NOMO-1 (cell line): ENCODE measurements at regions not wholly inside any gene's neighbourhood (a gene's known extent, or its start where the extent isn't known, plus 50 kb on each side); places are given as distances from the start of the nearest gene placed in this dataset.
"Not testable (repeated sequence)": the region's sequence is repeated elsewhere in the genome, so short reads cannot be mapped to it uniquely, and the experiment has no call there.

ENCODE experiments used
- DNase-seq, 2 experiments: peaks; one replicate each; lab custom pipeline; 2025; ENCODE audit not compliant: unreplicated experiment in 2 of 2; lab: John Stamatoyannopoulos, UW

DNA sequence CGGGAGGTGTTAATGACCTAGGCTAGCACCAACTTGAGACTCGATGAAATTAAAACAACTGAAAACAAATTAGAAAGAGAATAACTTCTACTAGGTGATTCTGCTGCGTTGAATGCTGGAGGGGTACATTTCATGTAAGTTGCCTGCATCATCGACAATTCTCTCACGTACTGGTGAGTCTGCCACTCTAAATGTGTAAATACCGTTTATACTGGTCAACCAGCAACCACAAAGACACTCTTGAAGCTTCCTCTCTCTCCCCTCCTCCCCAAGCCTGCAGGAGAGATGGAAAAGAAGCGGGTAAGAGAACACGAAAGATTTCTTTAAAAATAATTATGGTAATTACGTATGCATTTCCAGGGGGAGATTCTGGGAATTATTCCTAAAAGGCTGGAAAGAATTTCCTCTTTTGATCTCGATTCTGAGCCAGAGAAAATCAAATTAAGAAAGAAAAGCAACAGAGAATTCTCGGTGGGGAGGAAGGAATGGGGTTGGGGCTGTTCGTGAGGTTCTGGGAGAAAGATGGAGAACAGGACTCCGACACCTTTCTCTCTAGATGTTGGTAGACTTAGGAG is 68.6 kb upstream of the MRTFB start:
- DNase-seq: no peak

DNA sequence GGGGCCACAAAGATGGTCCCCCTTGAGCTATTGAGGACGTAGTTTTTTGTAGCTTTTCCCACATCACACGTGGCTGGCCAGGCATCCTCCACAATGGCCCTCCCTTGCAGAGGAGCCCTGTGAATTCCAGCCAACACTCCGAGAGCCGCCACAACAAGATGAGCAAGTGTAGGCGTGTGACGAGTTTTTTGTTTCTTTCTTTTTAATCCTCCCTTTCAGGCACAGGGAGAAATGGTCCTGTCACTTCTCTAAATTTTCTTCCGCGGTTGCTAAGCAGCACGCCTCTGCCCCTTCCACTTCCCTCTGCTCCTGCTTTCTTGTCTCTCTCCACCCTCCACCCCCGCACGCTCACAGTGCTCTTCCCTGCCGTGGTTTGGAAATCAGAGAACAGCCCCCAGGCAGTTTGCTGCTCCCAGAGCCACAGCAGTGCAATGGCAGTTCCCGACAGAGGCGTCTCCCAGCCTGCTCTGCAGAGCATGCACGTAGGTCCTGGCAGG is 68.0 kb upstream of the MRTFB start:
- peak; percentile 13 to 40 for DNase-seq

DNA sequence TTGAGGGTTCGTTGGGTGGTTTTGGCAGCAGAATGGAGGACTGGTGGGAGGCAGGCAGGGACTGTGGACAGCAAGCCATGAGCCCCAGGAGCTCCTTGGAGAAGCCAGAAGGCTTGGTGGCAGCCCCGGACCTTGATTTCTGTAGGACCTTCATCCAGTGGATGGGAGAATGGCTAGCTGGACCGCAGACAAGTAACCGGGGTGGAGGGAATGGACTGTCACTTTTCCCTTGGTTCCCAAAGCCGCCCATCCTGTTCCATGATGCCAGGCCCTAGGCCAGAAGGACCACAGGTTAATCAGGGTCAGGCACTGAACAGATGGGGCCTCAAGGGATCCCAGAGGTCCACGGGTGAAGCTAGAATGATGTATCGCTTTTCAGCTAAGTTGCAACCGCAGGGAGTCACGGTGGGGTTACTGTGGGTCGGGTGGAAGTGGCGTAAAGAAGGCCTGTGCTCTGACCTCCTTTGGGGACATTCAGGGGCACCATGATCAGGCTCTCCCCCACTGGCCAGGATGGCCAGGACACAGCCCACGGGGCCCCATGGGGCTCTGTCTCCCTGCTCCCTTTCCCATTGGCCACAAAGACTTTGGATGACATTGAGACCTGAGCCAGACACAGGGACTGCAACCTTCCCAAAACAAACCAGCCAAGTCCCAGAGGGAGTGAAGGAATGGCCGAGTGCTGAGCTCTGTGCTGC is 66.9 kb upstream of the MRTFB start:
- no peak for DNase-seq

- no peak for DNase-seq
Measured at GRCh38 chr16:14004729-14005315, 66.3 kb upstream of the MRTFB start.

DNA sequence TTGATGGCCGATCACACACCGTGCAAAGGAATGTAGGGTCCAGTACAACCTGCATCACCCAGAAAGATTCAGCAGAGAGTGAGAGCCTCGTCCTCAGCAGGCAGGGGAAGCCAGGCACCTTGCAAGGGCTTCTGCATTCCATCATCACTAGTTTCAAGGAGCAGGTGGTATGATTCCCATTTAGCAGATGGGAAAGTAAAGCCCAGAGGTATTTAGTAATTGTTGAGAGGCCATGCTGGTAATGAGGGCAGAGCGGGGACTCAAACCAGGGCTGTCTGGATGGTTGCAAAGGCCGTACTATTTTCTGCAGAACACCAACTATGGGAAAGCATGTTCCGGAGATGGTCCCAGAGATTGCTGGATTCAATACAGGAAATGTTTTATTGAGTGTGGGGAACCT is 65.8 kb upstream of the MRTFB start:
- no peak for DNase-seq

GRCh38 chr16:14007450-14007849 is 63.7 kb upstream of the MRTFB start:
- no peak for DNase-seq

- DNase-seq: no peak
Measured at GRCh38 chr16:14011001-14011400, 60.1 kb upstream of the MRTFB start.

DNA sequence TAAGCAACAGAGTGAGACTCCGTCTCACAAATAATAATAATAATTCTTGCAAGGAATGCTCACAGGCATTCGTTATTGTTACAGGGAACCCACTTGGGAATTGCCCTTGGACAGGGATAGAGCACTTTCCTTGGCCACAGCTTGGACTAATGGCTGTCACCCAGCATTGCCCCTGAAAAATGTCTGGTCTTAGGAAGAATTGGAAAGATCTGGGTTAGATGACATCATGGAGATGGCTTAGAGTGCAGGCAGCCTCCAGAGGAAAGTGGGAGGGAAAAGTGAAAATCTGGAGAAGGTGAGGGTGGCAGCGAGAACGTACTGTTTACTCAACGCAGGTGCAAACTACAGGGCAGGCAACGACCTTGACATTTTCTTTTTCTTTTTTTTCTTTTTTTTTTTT is 59.3 kb upstream of the MRTFB start:
- no peak for DNase-seq

DNA sequence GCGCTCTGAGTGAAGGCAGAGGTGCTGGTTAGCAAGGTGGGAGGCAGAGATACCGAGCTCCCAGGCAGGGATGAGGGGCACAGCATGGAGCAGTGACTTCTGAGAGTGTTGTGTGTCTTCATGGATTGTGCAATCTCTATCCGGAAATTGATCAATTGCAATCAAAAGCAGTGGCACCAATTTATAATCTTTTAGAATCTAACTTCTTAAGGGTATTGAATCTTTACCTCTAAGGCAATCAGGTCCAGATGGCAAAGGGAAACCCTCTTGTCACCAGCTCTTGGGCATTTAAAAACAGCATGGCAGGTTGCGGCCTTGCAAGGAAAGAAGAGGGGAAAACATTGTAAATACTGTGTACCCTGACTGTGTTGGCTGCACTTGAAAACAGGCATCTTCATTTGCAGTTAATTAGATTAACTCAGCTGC is 58.0 kb upstream of the MRTFB start:
- no peak for DNase-seq

- no peak for DNase-seq
Measured at GRCh38 chr16:14013571-14014283, 57.4 kb upstream of the MRTFB start.

DNA sequence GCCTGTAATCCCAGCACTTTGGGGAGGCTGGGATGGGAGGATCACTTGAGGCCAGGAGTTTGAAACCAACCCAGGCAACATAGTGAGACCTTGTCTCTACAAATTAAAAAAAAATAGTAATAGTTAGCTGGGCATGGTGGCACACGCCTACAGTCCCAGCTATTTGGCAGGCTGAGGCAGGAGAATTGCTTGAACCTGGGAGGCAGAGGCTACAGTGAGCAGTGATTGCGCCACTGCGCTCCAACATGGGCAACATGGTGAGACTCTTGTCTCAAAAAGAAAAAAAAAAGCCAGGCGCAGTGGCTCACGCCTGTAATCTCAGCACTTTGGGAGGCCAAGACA is 56.9 kb upstream of the MRTFB start:
- no peak for DNase-seq

- no peak for DNase-seq
Measured at GRCh38 chr16:14015033-14015432, 56.1 kb upstream of the MRTFB start.

DNA sequence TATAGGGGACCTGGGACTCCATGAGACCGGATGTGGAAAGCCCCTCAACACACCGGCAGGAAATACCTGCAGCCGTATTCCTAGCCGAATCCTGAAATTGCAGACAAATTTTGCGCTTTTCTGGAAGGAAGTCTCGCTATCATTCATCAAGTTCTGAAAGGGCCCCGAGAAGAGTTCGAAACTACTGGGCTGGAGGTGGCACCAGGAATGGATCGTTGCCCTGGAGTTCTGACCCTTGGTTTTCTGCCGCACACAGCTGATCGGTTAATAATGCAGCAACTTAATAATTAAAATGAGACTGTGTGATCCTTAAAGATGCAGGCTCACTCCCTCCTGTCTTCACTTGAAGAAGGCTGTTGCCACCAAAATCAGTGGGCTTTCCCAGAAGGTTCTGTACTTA is 55.7 kb upstream of the MRTFB start:
- DNase-seq: no peak

- peak in 1 of 2 experiments; percentile 16 for DNase-seq
Measured at GRCh38 chr16:14015948-14016347, 55.2 kb upstream of the MRTFB start.

GRCh38 chr16:14016362-14016761 is 54.8 kb upstream of the MRTFB start:
- DNase-seq: not testable (repeated sequence)

- no peak for DNase-seq
Measured at GRCh38 chr16:14017886-14018285, 53.2 kb upstream of the MRTFB start.

DNA sequence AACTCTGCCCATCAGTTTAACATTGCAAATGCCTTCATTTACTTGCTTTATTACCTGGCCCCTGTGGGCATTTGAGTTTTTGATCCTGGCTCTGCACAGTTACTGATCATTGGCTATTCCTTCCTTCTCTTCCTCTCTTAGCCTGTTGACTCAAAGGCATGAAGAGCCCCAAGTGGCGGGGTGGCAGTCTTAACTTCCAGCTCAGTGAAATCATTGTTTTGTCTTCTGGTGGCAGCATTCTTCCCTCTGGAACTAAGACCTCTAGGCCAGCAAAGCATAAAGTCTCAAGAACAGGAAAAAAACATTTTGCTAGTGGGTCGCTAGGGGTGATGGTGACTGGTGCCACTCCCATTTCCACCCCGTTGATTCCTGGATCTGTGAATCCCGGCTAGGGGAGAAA is 52.3 kb upstream of the MRTFB start:
- no peak for DNase-seq

DNA sequence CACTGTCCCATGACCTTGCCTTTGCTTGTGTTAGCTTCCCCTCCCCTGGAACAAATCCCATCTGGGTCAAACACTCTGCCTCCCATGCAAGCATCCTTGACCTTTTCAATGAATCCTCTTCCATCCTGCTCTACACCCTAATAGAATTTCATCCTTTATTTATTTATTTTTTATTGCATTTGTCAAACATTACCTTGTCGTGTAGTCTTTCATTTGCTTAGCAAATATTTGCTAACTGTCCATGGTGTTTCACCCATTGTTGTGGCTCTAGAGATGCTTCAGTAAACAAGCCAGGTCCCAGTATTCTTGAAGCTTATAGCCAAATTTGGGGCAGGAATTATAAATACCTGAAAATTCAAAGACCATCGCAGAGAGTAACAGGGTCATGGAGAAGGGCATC is 51.0 kb upstream of the MRTFB start:
- no peak for DNase-seq
